Cardiac muscle cell (in vitro differentiated cells and primary cell): ENCODE measurements at regions not wholly inside any gene's neighbourhood (a gene's known extent, or its start where the extent isn't known, plus 50 kb on each side); places are given as distances from the start of the nearest gene placed in this dataset.
"Not testable (repeated sequence)": the region's sequence is repeated elsewhere in the genome, so short reads cannot be mapped to it uniquely, and the experiment has no call there.

Experiments used
- DNase-seq, 2 donors: peaks; one replicate each; pipeline versions ENCODE4 v3.0.0 to v3.0.0-alpha.2; 2010 to 2017; ENCODE audit warnings: low read depth in 1 of 2, low spot score in 1 of 2
- H3K27ac ChIP-seq: fragments of 200-600 bp; sonication (generic); 2 replicates; pipeline ENCODE4 v1.5.1; 2016
- H3K27me3 ChIP-seq: fragments of 200-600 bp; sonication (generic); 2 replicates; pipeline ENCODE4 v1.6.0; 2016; ENCODE audit warnings: control low read depth
- H3K36me3 ChIP-seq: fragments of 200-600 bp; sonication (generic); 2 replicates; pipeline ENCODE4 v1.5.1; 2016; ENCODE audit warnings: control low read depth
- H3K4me1 ChIP-seq: fragments of 200-600 bp; sonication (generic); 2 replicates; pipeline ENCODE4 v1.8.1; 2017; ENCODE audit warnings: low read depth, mild to moderate bottlenecking, mixed run types
- H3K4me3 ChIP-seq: fragments of 200-600 bp; sonication (generic); 2 replicates; pipeline ENCODE4 v1.5.1; 2016; ENCODE audit warnings: mild to moderate bottlenecking
- H3K9me3 ChIP-seq: fragments of 200-600 bp; sonication (generic); 2 replicates; pipeline ENCODE4 v1.5.1; 2017; ENCODE audit warnings: low read depth, mild to moderate bottlenecking, control low read depth
- TF ChIP-seq, protein P1 (sequence below): IDR thresholded peaks from 2 replicates; pipeline ENCODE4 v1.5.1; 2012; ENCODE audit warnings: low read depth, mild to moderate bottlenecking, low read length

DNA sequence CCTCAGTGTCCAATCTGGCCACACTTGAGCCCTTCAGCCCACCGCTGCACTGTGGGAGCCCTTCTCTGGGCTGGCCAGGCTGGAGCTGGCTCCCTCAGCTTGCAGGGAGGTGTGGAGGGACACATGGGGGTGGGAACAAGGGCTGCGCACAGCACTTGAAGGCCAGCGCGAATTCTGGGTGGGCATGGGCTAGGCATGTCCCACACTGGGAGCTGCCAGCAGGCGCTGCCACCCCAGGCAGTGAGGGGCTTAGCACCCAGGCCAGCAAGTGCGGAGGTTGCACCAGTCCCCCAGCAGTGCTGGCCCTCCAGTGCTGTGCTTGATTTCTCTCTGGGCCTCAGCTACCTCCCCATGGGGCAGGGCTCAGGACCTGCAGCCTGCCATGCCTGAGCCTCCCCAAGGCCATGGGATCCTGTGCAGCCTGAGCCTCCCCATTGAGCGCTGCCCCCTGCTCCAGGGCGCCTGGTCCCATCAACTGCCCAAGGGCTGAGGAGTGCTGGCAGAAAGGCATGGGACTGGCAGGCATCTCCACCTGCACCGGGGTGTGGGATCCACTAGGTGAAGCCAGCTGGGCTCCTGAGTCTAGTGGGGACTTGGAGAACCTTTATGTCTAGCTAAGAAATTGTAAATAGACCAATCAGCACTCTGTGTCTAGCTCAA lies 148.2 kb downstream of the EMB start:
- Histone ChIP-seq H3K4me3 (no peak overlapping the region), H3K9me3 (no peaks in the 10 kb centered on the region), H3K4me1 (no peaks in the 10 kb centered on the region), H3K27me3 (no peaks in the 10 kb centered on the region), H3K36me3 (no peaks in the 10 kb centered on the region), H3K27ac (no peak overlapping the region)
- TF ChIP-seq, protein P1, sequence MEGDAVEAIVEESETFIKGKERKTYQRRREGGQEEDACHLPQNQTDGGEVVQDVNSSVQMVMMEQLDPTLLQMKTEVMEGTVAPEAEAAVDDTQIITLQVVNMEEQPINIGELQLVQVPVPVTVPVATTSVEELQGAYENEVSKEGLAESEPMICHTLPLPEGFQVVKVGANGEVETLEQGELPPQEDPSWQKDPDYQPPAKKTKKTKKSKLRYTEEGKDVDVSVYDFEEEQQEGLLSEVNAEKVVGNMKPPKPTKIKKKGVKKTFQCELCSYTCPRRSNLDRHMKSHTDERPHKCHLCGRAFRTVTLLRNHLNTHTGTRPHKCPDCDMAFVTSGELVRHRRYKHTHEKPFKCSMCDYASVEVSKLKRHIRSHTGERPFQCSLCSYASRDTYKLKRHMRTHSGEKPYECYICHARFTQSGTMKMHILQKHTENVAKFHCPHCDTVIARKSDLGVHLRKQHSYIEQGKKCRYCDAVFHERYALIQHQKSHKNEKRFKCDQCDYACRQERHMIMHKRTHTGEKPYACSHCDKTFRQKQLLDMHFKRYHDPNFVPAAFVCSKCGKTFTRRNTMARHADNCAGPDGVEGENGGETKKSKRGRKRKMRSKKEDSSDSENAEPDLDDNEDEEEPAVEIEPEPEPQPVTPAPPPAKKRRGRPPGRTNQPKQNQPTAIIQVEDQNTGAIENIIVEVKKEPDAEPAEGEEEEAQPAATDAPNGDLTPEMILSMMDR: no peak
- DNase-seq: no peak

DNA sequence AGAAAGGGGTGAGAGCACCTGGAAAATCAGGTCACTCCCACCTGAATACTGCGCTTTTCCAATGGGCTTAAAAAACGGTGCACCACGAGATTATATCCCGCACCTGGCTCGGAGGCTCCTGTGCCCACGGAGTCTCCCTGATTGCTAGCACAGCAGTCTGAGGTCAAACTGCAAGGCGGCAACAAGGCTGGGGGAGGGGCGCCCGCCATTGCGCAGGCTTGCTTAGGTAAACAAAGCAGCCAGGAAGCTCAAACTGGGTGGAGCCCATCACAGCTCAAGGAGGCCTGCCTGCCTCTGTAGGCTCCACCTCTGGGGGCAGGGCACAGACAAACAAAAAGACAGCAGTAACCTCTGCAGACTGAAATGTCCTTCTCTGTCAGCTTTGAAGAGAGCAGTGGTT lies 160.6 kb downstream of the EMB start:
- H3K27me3 ChIP-seq, DNase-seq, H3K4me3 ChIP-seq, H3K27ac ChIP-seq, H3K4me1 ChIP-seq, H3K36me3 ChIP-seq, H3K9me3 ChIP-seq: not testable (repeated sequence)
